NCI-H510A (cell line): ENCODE measurements at regions not wholly inside any gene's neighbourhood (a gene's known extent, or its start where the extent isn't known, plus 50 kb on each side); places are given as distances from the start of the nearest gene placed in this dataset.
A peak's percentile ranks its signal among the peaks of the same experiment; 100 is the strongest.

Experiments
- DNase-seq: peaks from one replicate; lab custom pipeline; 2025; lab: John Stamatoyannopoulos, UW

DNA sequence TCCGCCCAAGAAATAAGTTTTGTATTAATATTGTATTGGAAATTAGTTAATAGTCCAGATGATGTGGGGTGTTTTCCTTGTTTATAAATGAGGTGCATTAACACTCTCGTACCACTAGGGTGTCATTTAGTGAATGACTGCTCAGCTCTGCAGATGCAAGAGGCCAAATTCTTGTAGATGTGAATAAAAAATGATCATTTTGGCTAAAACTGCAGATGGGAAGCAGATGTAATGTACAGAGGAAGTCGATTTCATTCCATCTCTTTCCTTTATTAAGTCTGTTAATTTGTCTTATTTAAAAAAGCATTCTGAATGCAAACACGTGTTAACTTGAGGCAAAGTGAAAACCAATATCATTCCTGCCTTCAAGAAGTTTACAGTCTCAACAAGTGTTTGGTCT is 108.1 kb downstream of the DHX15 start:
- no peak for DNase-seq

DNA sequence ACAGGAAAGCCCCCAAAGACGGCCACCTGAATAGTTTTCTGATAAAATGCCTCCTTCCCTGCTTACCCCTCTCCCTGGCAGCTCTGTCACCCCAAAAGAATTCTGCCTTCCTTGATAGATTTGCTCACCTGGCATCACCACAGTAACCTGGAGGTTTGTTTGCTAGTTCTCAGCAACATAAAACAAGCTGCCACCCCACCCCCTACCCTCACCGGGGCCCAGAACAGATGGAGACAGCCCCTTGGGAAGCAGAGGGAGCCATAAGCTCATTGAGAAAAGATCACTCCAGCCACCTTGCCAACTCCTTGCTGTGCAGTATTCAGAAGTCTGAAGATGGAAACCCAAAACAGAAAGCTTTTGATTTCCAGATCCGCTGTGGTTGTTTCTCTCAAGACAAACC is 108.6 kb downstream of the DHX15 start:
- no peak for DNase-seq

DNA sequence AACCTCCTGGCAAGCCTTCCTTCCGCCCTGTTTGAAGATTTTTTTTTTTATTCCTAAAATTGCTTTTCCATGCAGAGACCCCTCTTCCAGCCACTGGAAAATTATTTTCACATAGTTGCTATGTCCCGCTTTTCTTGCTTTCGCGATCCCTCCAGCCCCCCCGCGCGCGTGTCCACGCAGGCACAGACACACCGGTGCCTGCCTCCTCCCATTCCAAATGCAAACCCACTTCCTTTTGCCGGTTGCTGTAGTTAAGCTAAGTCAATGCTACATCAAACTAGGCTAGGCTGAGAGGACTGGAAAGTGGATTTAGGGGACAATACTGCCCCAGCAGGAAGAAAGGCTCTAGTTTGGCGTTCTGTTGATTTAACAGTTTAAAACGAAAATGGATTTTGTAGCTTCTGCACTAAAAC is 111.0 kb downstream of the DHX15 start:
- DNase-seq = no peak

DNA sequence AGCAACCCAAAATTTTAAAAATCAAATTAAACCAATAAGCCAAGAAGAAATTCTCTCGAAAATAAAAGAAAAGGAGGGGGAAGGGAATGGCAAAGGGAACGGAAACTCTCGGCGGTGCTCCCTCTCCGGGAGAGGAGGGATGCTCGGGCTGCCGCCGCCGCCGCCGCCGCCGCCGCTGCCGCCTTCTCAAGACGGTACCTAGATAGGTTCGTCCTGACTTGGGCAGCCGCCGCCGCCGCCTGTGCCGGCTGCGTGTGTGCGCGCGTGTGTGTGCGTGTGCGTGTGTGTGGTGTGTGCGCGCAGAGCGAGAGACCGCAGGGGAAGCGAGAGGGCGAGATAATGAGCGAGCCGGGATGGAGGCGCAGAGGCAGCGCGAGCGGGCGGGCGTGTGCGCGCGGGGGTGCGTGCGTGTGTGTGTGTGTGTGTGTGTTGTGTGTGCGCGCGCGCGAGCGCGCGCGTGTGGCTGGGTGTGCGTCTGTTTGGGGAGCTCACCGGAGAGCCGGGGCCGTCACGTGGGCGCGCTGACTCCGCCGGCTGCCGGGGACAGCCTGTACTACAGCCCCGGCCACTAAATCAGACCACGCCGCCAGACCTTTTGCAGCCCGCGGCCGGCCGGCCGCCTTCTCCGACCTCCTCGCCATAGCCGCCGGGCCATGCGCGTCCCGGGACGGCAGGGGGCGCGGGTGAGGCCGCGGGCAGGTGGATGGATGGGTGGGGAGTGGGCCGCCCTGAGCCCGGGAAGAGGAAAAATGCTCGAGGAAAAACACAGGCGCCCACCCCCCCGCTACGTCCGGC is 111.6 kb downstream of the DHX15 start:
- DNase-seq = peak; percentile 70

DNA sequence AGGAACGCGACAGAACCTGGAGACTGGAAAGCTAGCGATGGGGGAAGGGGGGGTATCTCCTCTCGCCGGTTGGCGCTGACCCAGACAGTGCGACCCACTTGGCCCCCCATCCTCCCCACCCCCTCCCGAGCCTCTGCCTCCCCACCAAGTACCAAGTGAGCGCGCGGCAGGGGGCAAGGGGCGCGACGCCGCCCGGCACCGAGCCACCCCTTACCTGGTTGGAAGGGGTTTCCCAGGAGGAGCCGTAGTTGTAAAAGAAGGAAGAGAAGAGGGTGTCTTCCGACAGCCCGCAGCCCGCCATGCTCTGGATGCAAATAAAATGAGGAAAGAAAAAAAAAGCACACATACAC is 112.2 kb downstream of the DHX15 start:
- no peak for DNase-seq

DNA sequence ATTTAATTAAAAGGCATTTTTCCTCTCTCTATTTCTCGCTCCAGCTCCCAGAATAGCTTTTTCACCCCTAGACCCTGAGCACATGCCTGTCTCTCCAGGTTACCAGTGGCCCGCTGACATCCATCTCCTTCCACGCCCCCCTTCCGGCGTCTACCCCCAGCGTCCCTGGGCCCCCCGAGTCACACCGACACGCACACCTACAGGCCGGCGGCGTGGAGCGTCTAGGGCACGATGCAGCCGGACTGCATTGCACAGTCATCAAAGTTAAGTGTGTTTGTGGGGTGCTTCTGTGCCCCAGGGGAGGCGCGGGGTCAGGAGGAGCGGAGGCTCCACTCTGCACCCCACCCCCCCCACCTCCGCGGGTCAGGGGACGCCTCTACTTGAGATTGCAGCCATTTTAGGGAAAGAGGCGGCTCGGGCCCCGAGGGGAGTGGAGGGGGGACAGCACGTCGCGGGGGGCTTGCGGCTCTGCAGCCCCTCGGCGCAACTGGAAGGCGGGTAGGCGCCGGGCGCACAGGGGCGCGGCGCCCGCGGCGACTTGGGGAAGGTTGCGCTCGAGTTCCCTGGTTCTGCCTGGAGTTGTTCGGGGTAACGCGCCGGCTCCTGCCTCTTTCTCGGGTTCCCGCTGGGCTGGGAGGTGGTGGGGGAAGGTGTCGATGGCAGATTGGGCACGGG is 112.7 kb downstream of the DHX15 start:
- no peak for DNase-seq

DNA sequence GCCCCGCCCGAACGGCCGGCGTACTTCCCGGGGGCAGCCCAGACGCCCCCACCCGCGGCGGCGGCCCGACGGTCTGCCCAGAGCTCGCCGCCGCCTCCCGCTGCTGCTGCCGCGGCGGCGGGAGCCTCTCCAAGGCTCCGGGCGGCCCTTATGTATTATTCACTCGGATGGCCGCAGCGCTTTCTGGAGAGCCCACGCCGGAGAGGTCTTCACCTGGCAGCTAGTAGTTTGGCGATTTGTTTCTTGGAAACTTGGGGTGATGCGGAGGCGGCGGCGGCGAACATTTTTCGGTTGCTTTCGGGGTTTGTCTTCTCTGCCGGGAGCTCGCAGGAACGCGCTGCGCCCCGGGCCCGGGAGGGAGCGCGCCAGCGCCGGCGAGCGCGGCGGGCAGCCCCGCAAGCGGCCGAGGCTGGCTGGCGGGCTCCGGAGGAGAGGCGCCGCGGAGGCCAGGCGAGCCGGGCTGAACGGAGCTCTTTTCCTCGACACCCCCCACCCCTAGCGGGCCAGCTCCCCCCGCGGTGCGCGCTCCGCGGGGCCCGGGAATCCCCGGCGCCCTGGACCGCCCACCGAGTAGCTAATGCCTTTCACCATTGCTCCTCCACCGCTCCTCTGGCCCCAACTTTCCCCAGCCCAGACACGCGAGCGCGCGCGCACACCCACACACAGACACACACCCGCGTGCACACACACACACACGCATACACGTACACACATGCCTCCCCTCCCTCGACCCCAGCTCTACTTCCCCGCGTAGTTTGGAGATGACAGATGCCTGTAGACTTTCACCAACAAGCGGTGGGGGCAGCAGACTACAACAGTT is 113.5 kb downstream of the DHX15 start:
- peak; percentile 8 for DNase-seq

DNA sequence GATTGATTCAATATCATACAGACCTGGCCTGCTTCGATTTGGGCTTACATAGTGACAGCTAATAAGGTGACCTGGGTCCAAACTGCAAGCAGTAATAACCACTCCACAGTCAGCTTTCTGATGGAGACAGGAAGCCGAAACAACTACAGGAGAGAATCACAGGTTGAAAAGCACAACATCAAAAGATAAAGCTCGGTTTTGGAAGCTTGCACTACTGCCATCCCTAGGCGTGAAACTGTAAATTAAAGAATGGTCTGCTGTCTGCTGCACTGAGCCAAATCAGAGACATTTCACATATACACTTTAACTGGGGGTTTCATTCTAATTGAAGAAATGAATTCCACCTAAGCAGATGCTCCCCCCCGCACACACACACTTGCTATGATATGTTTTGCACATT is 116.3 kb downstream of the DHX15 start:
- no peak for DNase-seq

DNA sequence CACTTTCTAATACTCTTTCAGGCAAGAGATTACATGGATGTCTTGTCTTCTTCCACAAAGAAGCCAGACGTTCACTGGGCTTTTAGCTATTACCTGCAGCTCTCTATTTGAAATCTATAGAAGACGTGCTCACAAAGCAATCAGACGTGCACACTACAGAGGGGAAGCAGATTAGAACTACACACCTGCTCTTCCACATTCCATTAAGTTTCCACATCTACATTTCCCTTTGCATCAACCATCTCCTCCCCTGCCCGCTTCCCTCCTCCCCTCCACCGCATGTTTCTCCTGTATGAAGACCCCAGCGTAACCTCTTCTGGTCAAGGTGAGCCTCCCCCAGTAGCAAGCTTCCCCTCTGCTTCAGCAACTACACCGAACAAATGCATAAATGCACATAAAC is 119.8 kb downstream of the DHX15 start:
- DNase-seq = no peak

DNA sequence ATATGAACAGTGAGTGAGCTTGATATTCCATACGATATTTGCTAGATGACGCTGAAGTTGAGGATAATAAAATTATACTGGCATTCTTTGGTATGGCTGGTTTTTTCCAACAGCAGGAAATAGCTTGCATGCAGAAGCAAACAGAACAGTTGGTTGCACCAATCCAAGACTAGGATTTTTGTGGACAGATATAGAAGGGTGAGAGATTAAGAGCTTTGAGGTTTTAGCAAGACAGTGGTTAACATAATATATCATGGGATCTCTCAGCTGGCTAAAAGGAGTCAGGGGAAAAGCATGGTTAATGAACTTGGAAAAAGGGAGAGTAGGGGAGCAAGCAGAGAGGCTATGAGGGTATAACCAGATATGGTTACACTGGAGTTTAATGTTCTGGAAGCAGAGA is 127.9 kb downstream of the DHX15 start:
- no peak for DNase-seq

DNA sequence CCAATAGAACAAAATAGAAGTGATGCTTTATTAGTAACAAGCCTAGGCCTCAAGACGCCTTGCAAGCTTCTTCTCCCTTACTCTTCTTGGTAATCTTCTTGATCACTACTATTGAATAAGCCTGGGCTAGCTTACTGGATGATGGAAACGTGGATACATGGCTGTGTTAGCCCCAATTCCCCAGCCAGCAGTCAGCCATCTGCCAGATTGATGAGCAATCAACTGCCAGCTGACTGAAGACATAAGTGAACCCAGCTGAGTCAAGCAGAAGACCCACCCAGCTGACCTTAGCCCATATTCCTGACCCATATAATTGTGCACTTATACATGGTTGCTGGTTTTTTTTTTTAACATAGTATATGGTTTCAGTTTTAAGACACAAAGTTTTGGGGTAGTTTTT is 130.4 kb downstream of the DHX15 start:
- DNase-seq = no peak

DNA sequence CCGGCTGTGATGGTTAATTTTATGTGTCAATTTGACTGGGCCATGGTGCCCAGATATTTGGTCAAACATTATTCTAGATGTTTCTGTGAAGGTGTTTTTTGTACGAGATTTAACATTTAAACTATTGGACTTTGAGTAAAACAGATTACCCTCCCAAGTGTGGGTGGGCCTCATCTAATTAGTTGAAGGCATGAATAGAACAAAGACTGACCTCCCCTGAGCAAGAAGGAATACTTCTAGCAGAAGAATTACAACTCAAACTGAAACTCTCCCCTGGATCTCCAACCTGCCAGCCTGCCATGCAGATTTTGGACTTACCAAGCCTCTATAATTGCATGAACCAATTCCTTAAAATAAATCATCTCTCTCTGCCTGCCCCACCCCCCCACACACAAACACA is 132.5 kb downstream of the DHX15 start:
- DNase-seq = no peak

DNA sequence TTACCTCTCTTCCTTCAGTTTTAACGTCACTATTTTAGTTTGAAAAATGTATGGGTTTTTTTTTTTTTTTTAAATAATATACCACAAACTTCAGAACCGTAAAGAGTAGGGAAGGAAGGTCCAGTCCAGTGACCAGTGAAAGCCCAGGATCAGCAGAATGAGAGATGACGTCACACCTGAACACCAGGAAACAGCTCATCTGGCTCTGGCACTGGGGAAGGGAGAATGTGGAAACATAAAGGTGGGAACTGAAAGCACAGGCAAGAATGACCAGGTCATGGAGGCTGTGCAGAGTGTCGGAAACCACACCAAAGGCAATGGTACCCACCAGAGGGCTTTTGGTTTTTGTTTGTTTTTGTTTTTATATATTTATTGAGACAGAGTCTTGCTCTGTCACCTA is 141.2 kb downstream of the DHX15 start:
- DNase-seq = no peak

DNA sequence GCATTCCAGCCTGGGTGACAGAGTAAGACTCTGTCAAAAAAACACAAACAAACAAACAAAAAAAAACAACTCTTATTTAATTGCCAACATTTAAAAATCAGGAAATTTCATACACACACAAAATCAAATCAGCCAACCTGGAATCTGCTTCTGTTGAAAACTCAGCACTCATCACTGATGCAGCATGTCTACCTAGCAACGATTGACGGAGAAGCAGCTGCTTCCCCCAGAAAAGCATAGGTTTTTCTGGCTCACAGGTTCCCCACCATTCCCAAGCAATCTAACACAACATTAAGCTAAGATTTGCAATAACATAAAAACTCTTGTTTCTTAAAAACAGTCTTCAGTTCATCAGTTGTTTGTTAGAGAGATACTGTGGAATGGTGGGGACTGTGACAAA is 143.6 kb downstream of the DHX15 start:
- no peak for DNase-seq

DNA sequence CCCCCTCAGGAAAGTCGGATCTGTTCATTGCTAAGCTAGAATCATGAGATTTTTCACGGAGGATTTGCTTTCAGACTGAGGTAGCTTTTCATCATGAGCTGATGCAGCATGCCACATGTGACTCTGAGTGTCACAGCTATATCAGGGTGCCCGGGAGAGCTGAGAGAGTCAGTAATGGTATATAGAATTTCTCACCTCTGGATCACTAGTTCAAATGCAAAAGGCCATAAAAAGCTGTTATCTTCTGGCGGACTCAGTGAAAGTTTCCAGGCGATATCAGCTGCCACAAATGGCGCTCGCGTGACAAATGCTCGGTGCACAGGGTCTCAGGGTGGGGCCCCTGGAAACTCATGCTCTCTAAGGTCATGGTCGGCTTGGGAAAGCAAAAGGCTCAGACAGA is 150.1 kb downstream of the DHX15 start:
- no peak for DNase-seq

DNA sequence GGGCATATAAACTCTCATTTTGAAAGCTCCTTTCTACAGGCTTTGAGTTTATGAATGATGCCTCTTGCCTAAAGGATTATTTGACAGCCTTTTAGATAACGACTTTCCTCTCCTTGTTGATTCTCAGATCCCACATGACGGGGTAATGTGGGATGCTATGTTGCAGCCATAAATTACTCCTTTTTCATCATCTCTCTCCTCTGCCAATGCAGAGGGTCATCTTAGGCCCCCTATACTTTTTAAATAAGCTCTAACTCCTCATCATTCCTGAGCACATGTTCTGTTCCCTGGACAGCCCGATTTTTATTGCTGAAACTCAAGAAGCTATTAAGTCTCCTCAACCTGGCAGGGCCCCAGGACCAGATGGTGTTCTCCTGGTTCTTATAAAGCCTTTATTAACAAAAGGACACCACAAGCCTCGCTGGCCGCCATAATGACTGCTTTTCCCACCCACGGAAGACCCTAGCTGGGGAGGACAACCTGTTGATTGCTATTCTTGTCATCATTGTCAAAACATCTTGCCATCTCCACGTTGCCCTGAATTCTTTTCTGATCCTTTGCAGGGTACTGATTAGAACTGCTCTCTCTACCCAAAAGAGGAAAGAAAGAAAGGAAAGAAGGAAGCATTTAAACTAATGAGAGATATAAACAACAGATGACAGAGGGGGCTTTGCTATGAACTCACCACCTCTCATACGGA is 150.7 kb downstream of the DHX15 start:
- DNase-seq = no peak

DNA sequence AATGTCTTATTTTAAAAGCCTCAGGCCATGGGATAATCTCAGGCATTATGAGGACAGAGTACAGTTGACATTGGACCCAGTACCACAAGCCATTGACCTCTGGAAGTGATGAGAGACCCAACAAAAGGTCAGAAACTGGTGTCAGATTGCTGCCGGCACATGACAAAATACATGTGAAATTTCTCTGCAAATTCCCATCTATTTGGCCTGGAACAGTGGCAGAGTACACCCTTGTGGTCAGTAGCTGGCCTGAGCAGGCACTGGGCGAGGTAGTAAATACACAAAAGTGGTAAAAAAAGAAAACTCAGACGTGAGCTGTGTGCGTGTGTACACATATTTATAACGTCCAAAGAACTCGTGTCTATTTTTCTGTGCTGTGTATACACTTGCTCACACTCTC is 155.5 kb downstream of the DHX15 start:
- no peak for DNase-seq

DNA sequence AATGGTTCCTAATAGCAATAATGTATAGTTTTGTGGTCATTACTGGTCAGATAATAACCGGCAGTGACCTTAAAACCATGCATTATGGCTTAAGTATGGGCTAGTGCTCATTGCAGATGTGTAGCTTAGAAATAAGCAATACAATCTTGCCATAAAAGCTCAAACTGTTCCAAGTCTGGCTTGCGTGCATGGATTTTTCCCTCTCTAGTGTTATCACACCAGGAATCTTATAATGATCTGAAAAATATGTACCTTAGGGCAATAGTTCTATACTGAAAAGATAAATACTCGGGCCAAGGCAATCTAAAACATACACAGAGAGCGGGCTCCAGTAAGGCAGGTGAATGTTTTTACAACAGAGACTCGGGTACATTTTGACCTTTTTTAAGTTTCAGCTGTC is 157.8 kb downstream of the DHX15 start:
- DNase-seq = no peak

DNA sequence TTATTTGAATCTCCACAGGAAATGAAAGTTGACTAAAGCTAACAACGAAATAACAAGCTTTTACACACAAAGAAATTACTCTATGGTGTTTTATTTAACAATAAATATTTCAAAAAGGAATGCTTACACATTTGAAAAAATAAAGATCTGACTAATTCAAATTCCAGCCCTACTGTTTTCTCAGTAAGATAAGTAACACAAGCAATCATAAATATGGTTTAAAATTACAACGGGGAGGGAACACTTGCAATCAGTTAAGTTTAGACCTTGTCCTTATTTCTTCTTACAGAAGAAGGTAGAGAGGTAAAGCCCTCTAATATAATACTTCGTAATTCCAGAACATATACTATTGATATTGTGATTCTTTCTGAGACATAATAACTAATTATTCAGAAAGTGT is 158.5 kb downstream of the DHX15 start:
- no peak for DNase-seq

DNA sequence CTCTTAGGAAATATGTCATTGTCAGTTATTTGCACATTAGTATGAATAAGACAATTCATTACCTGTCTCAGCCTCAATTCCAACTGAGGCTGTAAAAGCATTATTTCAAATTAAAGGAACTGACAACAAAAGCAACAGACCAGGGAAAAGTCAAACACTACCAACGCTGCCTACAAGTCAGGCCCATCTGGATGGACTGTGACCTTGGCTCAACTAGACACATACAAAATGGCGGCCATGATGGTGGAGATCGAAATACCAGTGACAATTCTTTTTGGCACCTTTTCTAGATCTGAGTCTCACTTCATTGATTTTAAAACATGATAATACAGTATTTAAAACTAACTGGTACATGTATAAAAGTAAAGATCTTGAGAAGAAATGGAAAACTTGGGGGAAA is 160.7 kb downstream of the DHX15 start:
- DNase-seq = no peak

DNA sequence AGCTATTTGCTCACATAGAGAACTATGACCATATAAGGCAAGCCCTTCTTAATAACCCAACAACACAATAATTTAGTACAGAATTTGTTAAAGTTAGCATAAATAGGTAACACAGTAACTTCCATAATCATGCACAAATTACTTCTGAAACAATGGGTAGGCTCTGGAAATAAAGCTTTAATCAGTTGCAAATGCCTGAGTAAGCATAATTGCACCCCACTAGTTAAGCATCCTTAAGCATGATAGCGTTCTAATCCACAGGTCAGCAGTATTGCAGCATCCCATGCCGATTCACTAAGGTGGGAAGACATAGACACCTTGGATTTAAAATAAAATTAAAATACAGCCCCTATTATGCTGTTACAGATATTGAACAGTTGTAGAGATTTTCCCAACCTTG is 161.7 kb downstream of the DHX15 start:
- no peak for DNase-seq

DNA sequence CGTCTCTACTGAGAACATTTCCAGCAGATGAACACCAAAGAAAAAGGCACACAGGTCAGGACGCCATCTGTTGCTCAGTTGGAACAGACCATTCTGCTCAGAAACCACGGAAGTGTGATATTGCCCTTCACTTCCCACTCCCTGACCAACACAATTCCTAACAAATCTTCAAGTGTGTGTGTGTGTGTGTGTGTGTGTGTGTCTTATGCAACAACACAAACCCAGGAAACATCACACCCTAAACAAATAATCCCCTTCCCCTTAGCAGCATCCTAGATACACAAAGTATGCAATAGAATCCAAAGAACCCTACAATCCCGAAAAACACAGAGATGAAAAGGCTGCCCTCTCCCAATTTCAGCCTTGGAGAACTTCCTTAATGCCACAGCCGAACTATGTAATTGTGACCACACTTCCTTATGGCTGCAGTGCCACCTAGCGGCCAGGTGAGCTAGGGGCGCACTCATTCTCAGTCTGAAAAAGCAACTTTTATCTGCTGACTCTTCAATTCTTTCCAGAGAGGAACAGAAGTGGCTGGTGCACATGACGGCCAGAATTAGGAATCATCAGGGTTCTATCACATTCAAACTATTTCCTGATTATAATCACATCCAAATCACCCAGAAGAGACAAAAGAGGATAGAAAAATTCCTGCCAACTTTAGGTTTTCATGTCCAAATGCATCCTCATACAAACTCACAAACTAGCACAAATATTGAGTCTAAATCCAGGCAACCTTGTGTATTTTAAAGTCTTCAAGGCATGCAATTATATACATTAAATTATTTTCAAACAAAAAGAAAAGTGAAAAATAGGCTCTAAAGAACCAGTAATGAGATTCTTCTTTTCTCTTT is 164.9 kb downstream of the DHX15 start:
- DNase-seq = no peak
